ENCODE measurements at regions not wholly inside any gene's neighbourhood (a gene's known extent, or its start where the extent isn't known, plus 50 kb on each side); places are given as distances from the start of the nearest gene placed in this dataset.

DNA sequence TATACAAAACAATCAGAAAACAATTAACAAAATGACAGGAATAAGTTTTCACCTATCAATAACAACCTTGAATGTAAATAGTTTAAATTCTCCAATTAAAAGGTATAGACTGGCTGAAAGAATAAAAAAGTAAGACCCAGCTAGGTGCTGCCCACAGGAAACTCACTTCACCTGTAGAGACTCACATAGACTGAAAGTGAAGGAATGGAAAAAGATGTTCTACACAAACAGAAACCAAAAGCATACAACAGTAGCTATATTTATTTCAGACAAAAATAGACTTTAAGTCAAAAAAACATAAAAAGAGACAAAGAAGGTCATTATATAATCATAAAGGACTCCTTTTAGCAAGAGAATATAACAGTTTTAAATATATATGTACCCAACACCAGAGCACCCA lies 152.4 kb upstream of the PWP1 start:
- no peaks in the 10 kb centered on the region for H3K79me2 ChIP-seq (ENCODE audit: insufficient read depth, low read length)
- no peak for TF ChIP-seq CTCF (IDR thresholded peaks at IDR 0.05; ENCODE audit: extremely low read depth, low read depth, low read length)

GRCh38 chr12:107536613-107537012 lies 149.0 kb upstream of the PWP1 start:
- Histone ChIP-seq H3K79me2 (ENCODE audit: insufficient read depth, low read length) (no peaks in the 10 kb centered on the region), H3K9me3 (ENCODE audit: low read depth, low read length) (no peaks in the 10 kb centered on the region), H3K4me2 (ENCODE audit: insufficient read depth, low read length) (no peak overlapping the region), H3K4me1 (ENCODE audit: insufficient read depth, low read length) (no peaks in the 10 kb centered on the region), H3K27me3 (ENCODE audit: insufficient read depth, low read length) (no peaks in the 10 kb centered on the region), H3K4me3 (ENCODE audit: insufficient read depth, low read length) (no peak overlapping the region), H2AFZ (ENCODE audit: low read length) (no peak overlapping the region), H3K36me3 (ENCODE audit: insufficient read depth, low read length) (no peaks in the 10 kb centered on the region), H4K20me1 (ENCODE audit: insufficient read depth, low read length) (no peaks in the 10 kb centered on the region), H3K27ac (ENCODE audit: low read depth, low read length) (no peak overlapping the region)
- no peak for DNase-seq (ENCODE audit: insufficient read length, low spot score, missing footprints)
- TF ChIP-seq CTCF (IDR thresholded peaks at IDR 0.05; ENCODE audit: extremely low read depth, low read depth, low read length) = no peak

More for the DNA sequence above, 152.4 kb upstream of the PWP1 start:
- H3K4me3 ChIP-seq (ENCODE audit: insufficient read depth, low read length) = no peak overlapping the region
- no peaks in the 10 kb centered on the region for H3K36me3 ChIP-seq (ENCODE audit: insufficient read depth, low read length)
- H4K20me1 ChIP-seq (ENCODE audit: insufficient read depth, low read length) = no peaks in the 10 kb centered on the region
- H3K9me3 ChIP-seq (ENCODE audit: low read depth, low read length) = no peaks in the 10 kb centered on the region
- no peak for DNase-seq (ENCODE audit: insufficient read length, low spot score, missing footprints)
- H3K27me3 ChIP-seq (ENCODE audit: insufficient read depth, low read length) = no peaks in the 10 kb centered on the region
- H2AFZ ChIP-seq (ENCODE audit: low read length) = no peak overlapping the region
- no peak overlapping the region for H3K4me2 ChIP-seq (ENCODE audit: insufficient read depth, low read length)
- no peaks in the 10 kb centered on the region for H3K4me1 ChIP-seq (ENCODE audit: insufficient read depth, low read length)
- no peak overlapping the region for H3K27ac ChIP-seq (ENCODE audit: low read depth, low read length)

DNA sequence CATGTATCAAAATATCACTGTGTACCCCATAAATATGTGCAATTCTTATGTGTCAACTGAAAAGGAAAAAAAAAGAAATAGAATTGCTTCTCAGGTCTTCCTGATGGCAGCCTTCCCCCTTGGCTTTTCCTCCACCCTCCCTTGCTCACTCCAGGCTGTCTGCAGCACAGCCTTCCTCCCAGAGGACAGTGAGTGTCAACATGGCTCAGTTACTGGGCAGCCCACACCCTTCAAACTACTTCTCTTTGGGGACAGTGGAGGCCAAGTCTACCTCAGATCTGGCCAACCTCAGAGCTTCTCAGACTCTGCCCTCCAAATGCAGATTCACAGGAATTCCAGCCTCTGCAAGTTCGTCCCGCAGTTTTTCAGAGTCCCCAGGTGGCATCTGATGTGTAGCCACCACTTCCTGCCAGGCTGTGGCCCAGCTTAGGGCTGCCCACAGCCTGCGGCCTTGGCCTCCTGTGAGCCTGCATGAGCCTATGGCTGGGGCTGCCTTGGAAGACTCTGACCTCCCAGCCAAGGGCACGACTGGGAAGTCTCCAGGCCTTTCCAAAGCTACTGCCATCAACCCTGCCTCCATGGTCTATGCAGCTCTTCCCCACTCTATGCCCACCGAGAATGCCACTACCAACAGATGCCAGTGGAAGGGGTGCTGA lies 148.0 kb upstream of the PWP1 start:
- no peak for TF ChIP-seq CTCF (IDR thresholded peaks at IDR 0.05; ENCODE audit: extremely low read depth, low read depth, low read length)
- H3K4me1 ChIP-seq (ENCODE audit: insufficient read depth, low read length) = no peaks in the 10 kb centered on the region
- no peaks in the 10 kb centered on the region for H3K79me2 ChIP-seq (ENCODE audit: insufficient read depth, low read length)
- no peak overlapping the region for H3K4me2 ChIP-seq (ENCODE audit: insufficient read depth, low read length)
- H4K20me1 ChIP-seq (ENCODE audit: insufficient read depth, low read length) = no peaks in the 10 kb centered on the region
- H3K27ac ChIP-seq (ENCODE audit: low read depth, low read length) = no peak overlapping the region
- DNase-seq (ENCODE audit: insufficient read length, low spot score, missing footprints) = no peak
- H3K36me3 ChIP-seq (ENCODE audit: insufficient read depth, low read length) = no peaks in the 10 kb centered on the region
- no peak overlapping the region for H3K4me3 ChIP-seq (ENCODE audit: insufficient read depth, low read length)
- no peaks in the 10 kb centered on the region for H3K9me3 ChIP-seq (ENCODE audit: low read depth, low read length)
- no peak overlapping the region for H2AFZ ChIP-seq (ENCODE audit: low read length)
- no peaks in the 10 kb centered on the region for H3K27me3 ChIP-seq (ENCODE audit: insufficient read depth, low read length)

DNA sequence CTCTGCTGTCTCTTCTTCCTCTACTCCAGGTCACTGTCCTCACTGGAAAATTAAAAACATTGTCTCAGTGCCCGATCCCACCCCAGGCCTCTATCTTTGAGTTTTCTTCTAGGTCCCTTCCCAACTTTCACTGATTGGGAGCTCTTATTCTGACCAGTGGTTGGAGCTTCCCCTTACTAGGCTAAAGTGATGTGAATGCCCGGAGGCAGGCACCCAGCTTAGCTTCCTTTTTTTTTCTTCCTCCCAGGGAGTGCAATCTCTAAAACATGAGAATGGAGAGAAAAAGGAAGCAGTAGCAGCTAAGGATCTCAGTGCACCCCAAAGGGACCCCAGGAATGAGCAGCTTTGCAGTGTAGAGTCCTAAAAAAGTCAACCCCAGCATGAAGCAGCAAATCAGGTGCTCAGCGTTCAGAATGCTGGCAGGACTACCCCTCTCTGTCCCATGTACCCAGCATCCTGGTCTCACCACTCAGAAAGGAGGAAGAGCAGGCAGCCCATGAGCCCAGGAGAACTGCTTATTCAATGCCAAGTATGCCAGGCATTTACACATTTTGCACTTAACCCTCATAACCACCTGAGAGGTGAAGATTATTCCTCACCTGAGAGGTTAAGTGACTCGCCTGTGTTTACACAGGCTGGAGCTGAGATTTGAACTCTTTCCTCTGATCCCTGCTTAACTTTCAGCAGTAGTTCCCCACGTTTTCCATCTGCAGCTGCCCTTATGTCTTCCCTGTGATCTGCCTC lies 146.2 kb upstream of the PWP1 start:
- Histone ChIP-seq H2AFZ (ENCODE audit: low read length) (no peak overlapping the region), H3K27ac (ENCODE audit: low read depth, low read length) (no peak overlapping the region), H3K4me2 (ENCODE audit: insufficient read depth, low read length) (no peak overlapping the region), H3K79me2 (ENCODE audit: insufficient read depth, low read length) (no peaks in the 10 kb centered on the region), H3K9me3 (ENCODE audit: low read depth, low read length) (no peaks in the 10 kb centered on the region), H3K36me3 (ENCODE audit: insufficient read depth, low read length) (no peaks in the 10 kb centered on the region), H3K4me3 (ENCODE audit: insufficient read depth, low read length) (no peak overlapping the region), H3K27me3 (ENCODE audit: insufficient read depth, low read length) (no peaks in the 10 kb centered on the region), H3K4me1 (ENCODE audit: insufficient read depth, low read length) (no peaks in the 10 kb centered on the region), H4K20me1 (ENCODE audit: insufficient read depth, low read length) (no peaks in the 10 kb centered on the region)
- TF ChIP-seq CTCF (IDR thresholded peaks at IDR 0.05; ENCODE audit: extremely low read depth, low read depth, low read length) = no peak
- DNase-seq (ENCODE audit: insufficient read length, low spot score, missing footprints) = no peak
